ENCODE measurements at regions not wholly inside any gene's neighbourhood (a gene's known extent, or its start where the extent isn't known, plus 50 kb on each side); places are given as distances from the start of the nearest gene placed in this dataset.

DNA sequence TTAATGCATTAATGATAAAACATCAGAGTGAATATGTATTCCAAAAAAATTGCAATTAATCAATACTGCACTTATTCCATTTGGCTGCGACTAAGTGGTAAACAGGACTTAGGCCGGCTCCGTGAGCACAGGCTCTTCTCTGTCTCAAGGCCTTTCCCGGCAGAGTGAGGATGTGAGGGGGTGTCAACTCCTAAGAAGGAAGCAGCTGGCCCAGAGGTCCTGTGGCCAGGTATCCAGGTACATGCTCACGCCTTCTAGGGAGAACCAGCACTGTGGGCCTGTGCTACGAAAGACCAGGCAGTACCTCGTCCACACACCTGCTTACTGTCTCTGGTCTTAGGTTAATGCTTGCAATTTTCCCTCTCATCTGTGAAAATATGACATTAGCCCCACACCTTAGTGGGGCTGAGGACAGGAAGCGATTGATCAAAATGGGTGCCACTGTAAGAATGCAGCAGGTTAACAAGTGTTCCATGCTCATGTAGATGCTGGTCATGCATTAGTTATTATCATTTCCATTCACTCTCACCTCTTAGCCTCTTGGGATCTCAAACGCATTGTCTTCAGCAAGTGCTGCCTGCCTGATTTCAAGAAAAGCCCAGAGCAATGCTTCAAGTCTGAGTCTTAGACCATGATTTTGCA, 175.3 kb downstream of the ABHD5 start:
- Histone ChIP-seq H3K4me1 (ENCODE audit: insufficient read depth) (peaks cover 4% of the 10 kb centered on the region; the same call in 1 of the 2 replicates), H3K27ac (ENCODE audit: low read depth) (no peak overlapping the region), H2AFZ (no peak overlapping the region), H3K27me3 (ENCODE audit: insufficient read depth) (no peaks in the 10 kb centered on the region), H3K79me2 (replicated peaks; ENCODE audit: insufficient read depth) (no peaks in the 10 kb centered on the region), H3F3A (replicated peaks; ENCODE audit: low read depth) (no peaks in the 10 kb centered on the region), H4K20me1 (replicated peaks; ENCODE audit: insufficient read depth) (no peaks in the 10 kb centered on the region), H3K9me2 (ENCODE audit: insufficient read depth) (0 out of 2 replicates have a peak, but pooled peaks cover 4% of the 10 kb centered on the region), H3K4me3 (no peak overlapping the region), H3K36me3 (ENCODE audit: insufficient read depth) (no peaks in the 10 kb centered on the region), H3K4me2 (no peak overlapping the region)
- Mint-ChIP-seq H3K27me3 (ENCODE audit: insufficient read depth, low read depth, poor library complexity) (peaks cover 5% of the 10 kb centered on the region), H3K36me3 (ENCODE audit: low read depth) (no peaks in the 10 kb centered on the region; the same call in 2 of the 3 replicates), H3K27ac (no peak overlapping the region), H3K4me3 (no peak overlapping the region), H3K4me1 (peaks cover 10% of the 10 kb centered on the region), H3K9me3 (no peaks in the 10 kb centered on the region)
- TF ChIP-seq CREB1 (CRISPR knock-in tag; IDR thresholded peaks at IDR 0.05; ENCODE audit: low read depth) = no peak
- TF ChIP-seq STAT1 (IDR thresholded peaks at IDR 0.05; ENCODE audit: unreplicated experiment) = no peak
- TF ChIP-seq, protein P1, sequence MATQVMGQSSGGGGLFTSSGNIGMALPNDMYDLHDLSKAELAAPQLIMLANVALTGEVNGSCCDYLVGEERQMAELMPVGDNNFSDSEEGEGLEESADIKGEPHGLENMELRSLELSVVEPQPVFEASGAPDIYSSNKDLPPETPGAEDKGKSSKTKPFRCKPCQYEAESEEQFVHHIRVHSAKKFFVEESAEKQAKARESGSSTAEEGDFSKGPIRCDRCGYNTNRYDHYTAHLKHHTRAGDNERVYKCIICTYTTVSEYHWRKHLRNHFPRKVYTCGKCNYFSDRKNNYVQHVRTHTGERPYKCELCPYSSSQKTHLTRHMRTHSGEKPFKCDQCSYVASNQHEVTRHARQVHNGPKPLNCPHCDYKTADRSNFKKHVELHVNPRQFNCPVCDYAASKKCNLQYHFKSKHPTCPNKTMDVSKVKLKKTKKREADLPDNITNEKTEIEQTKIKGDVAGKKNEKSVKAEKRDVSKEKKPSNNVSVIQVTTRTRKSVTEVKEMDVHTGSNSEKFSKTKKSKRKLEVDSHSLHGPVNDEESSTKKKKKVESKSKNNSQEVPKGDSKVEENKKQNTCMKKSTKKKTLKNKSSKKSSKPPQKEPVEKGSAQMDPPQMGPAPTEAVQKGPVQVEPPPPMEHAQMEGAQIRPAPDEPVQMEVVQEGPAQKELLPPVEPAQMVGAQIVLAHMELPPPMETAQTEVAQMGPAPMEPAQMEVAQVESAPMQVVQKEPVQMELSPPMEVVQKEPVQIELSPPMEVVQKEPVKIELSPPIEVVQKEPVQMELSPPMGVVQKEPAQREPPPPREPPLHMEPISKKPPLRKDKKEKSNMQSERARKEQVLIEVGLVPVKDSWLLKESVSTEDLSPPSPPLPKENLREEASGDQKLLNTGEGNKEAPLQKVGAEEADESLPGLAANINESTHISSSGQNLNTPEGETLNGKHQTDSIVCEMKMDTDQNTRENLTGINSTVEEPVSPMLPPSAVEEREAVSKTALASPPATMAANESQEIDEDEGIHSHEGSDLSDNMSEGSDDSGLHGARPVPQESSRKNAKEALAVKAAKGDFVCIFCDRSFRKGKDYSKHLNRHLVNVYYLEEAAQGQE (IDR thresholded peaks at IDR 0.05; ENCODE audit: unreplicated experiment) = no peak
- TF ChIP-seq EZH2 (IDR thresholded peaks at IDR 0.05; ENCODE audit: low read depth, unreplicated experiment) = no peak
- TF ChIP-seq, protein P2, sequence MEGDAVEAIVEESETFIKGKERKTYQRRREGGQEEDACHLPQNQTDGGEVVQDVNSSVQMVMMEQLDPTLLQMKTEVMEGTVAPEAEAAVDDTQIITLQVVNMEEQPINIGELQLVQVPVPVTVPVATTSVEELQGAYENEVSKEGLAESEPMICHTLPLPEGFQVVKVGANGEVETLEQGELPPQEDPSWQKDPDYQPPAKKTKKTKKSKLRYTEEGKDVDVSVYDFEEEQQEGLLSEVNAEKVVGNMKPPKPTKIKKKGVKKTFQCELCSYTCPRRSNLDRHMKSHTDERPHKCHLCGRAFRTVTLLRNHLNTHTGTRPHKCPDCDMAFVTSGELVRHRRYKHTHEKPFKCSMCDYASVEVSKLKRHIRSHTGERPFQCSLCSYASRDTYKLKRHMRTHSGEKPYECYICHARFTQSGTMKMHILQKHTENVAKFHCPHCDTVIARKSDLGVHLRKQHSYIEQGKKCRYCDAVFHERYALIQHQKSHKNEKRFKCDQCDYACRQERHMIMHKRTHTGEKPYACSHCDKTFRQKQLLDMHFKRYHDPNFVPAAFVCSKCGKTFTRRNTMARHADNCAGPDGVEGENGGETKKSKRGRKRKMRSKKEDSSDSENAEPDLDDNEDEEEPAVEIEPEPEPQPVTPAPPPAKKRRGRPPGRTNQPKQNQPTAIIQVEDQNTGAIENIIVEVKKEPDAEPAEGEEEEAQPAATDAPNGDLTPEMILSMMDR (conservative IDR thresholded peaks at IDR 0.05; ENCODE audit: low read depth in 2 of 2) = no peak
- DNase-seq (ENCODE audit: low spot score) (no peak), ATAC-seq (no peak)

DNA sequence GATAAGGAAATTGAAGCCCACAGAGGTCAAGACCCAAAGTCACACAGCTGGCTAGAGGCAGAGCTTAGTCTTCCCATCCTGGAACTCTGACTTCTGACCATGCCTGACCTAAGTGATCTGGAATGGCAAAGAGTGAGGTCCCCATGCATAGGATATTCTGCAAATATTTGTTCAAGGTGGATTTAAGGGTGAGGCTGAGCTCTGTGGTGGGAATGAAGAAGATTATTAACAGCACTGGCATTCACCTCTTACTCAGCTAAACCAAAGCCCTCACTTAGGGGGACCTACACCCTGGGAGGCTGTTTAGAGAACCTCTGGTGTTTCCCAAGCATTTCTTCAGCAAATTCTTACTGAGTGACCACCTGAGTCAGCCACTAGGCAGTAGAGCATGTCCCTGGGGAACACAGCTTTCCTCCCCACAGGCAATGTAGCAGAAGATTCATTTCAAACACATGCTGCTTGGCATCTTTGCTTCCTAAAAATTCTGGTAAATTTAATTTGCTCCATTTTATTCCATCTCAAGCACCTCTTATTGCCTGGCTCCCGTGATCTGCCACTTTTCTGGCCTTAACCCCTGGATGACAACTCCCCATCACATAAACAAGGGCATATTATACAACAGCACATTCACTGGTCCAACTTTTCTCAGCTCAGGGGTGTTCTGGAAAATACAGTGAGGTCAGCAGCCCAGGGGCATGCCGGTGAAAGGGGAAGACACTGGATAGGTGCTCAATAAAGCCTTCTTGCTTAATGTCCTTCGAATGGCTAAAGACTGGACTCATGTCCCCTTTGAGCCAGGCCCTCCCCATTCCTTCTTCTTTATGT, 176.0 kb downstream of the ABHD5 start:
- peaks cover 10% of the 10 kb centered on the region for H3K4me1 Mint-ChIP-seq
- no peaks in the 10 kb centered on the region for H3K27me3 ChIP-seq (ENCODE audit: insufficient read depth)
- no peak for ATAC-seq
- TF ChIP-seq, protein P2 (conservative IDR thresholded peaks at IDR 0.05; ENCODE audit: low read depth in 2 of 2) = no peak
- TF ChIP-seq NANOG (IDR thresholded peaks at IDR 0.05; ENCODE audit: borderline replicate concordance) (no peak), JUNB (IDR thresholded peaks at IDR 0.05; ENCODE audit: unreplicated experiment) (no peak), CREB1 (CRISPR knock-in tag; IDR thresholded peaks at IDR 0.05; ENCODE audit: low read depth) (no peak), STAT1 (IDR thresholded peaks at IDR 0.05; ENCODE audit: unreplicated experiment) (no peak), POLR2AphosphoS5 (IDR thresholded peaks at IDR 0.05; ENCODE audit: low read depth) (no peak), EZH2phosphoT487 (IDR thresholded peaks at IDR 0.05; ENCODE audit: unreplicated experiment) (no peak)
- TF ChIP-seq, protein P3, sequence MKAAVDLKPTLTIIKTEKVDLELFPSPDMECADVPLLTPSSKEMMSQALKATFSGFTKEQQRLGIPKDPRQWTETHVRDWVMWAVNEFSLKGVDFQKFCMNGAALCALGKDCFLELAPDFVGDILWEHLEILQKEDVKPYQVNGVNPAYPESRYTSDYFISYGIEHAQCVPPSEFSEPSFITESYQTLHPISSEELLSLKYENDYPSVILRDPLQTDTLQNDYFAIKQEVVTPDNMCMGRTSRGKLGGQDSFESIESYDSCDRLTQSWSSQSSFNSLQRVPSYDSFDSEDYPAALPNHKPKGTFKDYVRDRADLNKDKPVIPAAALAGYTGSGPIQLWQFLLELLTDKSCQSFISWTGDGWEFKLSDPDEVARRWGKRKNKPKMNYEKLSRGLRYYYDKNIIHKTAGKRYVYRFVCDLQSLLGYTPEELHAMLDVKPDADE (IDR thresholded peaks at IDR 0.05) = no peak

More for the DNA sequence above, 176.0 kb downstream of the ABHD5 start:
- H3K4me1 ChIP-seq (ENCODE audit: insufficient read depth) = peaks cover 4% of the 10 kb centered on the region; the same call in 1 of the 2 replicates
- no peak for DNase-seq (ENCODE audit: low spot score)
- H3K4me3 ChIP-seq = no peak overlapping the region
- H4K20me1 ChIP-seq (replicated peaks; ENCODE audit: insufficient read depth) = no peaks in the 10 kb centered on the region
- Mint-ChIP-seq H3K4me3 (no peak overlapping the region), H3K27me3 (ENCODE audit: insufficient read depth, low read depth, poor library complexity) (peaks cover 5% of the 10 kb centered on the region), H3K9me3 (no peaks in the 10 kb centered on the region), H3K36me3 (ENCODE audit: low read depth) (no peaks in the 10 kb centered on the region; the same call in 2 of the 3 replicates), H3K27ac (no peak overlapping the region)
- no peak overlapping the region for H3K27ac ChIP-seq (ENCODE audit: low read depth)
- 0 out of 2 replicates have a peak, but pooled peaks cover 6% of the 10 kb centered on the region for H3K9me2 ChIP-seq (ENCODE audit: insufficient read depth)
- H3K4me2 ChIP-seq = no peak overlapping the region
- H3F3A ChIP-seq (replicated peaks; ENCODE audit: low read depth) = no peaks in the 10 kb centered on the region
- no peaks in the 10 kb centered on the region for H3K79me2 ChIP-seq (replicated peaks; ENCODE audit: insufficient read depth)
- H3K36me3 ChIP-seq (ENCODE audit: insufficient read depth) = no peaks in the 10 kb centered on the region
- no peak overlapping the region for H2AFZ ChIP-seq
